Heart left ventricle (tissue), 16 donors: ENCODE measurements at regions not wholly inside any gene's neighbourhood (a gene's known extent, or its start where the extent isn't known, plus 50 kb on each side); places are given as distances from the start of the nearest gene placed in this dataset.

ENCODE experiments used
- ATAC-seq, 4 donors: fragments of 200-7000 bp; cut with Tn5 transposase; one replicate each; pipeline ENCODE4 v1.9.1; 2020 to 2022; ENCODE audit warnings: moderate library complexity in 4 of 4, mild to moderate bottlenecking in 3 of 4, moderate number of reproducible peaks in 1 of 4
- DNase-seq, 5 donors: peaks; one replicate each; pipeline ENCODE4 v3.0.0-alpha.2; 2020
- H3K27ac ChIP-seq, 12 donors: fragments of 200-600 bp; sonication (generic) in 4 of 12; one replicate each; pipeline versions ENCODE4 v1.5.0 to v1.8.0; 2016 to 2022; ENCODE audit warnings: mild to moderate bottlenecking in 2 of 12
- H3K27me3 ChIP-seq, 9 donors: fragments of 200-600 bp; sonication (generic) in 2 of 9; one replicate each; pipeline versions ENCODE4 v1.5.1 to v1.8.0; 2016 to 2022; ENCODE audit warnings: mild to moderate bottlenecking in 3 of 9
- H3K36me3 ChIP-seq, 9 donors: fragments of 200-600 bp; sonication (generic) in 2 of 9; one replicate each; pipeline versions ENCODE4 v1.5.0 to v1.8.0; 2018 to 2022; ENCODE audit warnings: mild to moderate bottlenecking in 2 of 9
- H3K4me1 ChIP-seq, 12 donors: fragments of 200-600 bp; sonication (generic) in 4 of 12; one replicate each; pipeline versions ENCODE4 v1.5.0 to v1.8.0; 2016 to 2022; ENCODE audit warnings: mild to moderate bottlenecking in 3 of 12
- H3K4me3 ChIP-seq, 12 donors: fragments of 200-600 bp; sonication (generic) in 4 of 12; one replicate each; pipeline versions ENCODE4 v1.5.0 to v1.8.0; 2017 to 2022; ENCODE audit warnings: mild to moderate bottlenecking in 9 of 12, moderate library complexity in 4 of 12
- H3K9me3 ChIP-seq, 12 donors: fragments of 200-600 bp; sonication (generic) in 4 of 12; one replicate each; pipeline versions ENCODE4 v1.5.0 to v1.8.0; 2016 to 2022; ENCODE audit warnings: mild to moderate bottlenecking in 1 of 12
- CTCF ChIP-seq, 12 donors: fragments of 200-600 bp; sonication (generic) in 4 of 12; IDR thresholded peaks; one replicate each; pipeline versions ENCODE4 v1.5.0 to v1.8.0; 2018 to 2022; ENCODE audit warnings: antibody characterized with exemption in 12 of 12, mild to moderate bottlenecking in 5 of 12
- POLR2A ChIP-seq, 2 donors: fragments of 450-650 bp; IDR thresholded peaks; one replicate each; pipeline ENCODE4 v1.6.1; 2017; ENCODE audit warnings: antibody characterized with exemption in 2 of 2, mild to moderate bottlenecking in 2 of 2, moderate library complexity in 2 of 2
- WGBS, 4 donors: extraction: QIAGEN DNeasy Blood & Tissue Kit in 2 of 4; methylation state at CpG; one replicate each; pipeline versions ENCODE4 v1.1.5 to v1.1.7; 2013 to 2018; 5-methylcytosine and 5-hydroxymethylcytosine counted together
- intact Hi-C, 10 donors: fragments of 100-400 bp; cut with DNase I; formaldehyde crosslinking; loops; one replicate each; pipeline versions ENCODE4 v1.11.1 to v1.14.2; 2022
- donor health status: ischemic (EF 13 %, LVEDD 7.1; RV severe dilation, severe dysfunction).
- donor health status: healthy with polysubstance abuse.
- donor health status: DM: no; HTN: yes; CAD: no.
- donor health status: DM: no; HTN: no; CAD: no.
- donor health status: ischemic (EF 25% LVEDD 6.9; RV normal size, moderate dysfunction).
- donor health status: ischemic (EF 25% LVEDD 5.7; RV mildly dilated, moderate dysfunction).
- donor health status: healthy.
- donor health status: DM: yes; HTN: yes; CAD: no.
- donor health status: ischemic (EF 35%, LVEDD 5.7; RV mildly dilated, moderate dysfunction).
- donor health status: nonischemic (EF 11% LVEDD 7.7; RV severe dilation, severe dysfunction).
- donor health status: DM: yes; HTN: yes; CAD: no.
- donor health status: PGD.
- donor health status: ischemic (EF 29% LVEDD 5.4; RV normal size, mild dysfunction).
- donor health status: nonischemic (EF 23%, LVEDD 6.1; RV moderate dilation, normal function).

- ATAC-seq (no peak), DNase-seq (no peak)
- no peak for TF ChIP-seq POLR2A (IDR thresholded peaks at IDR 0.05)
- TF ChIP-seq CTCF (IDR thresholded peaks at IDR 0.05) = no peak
- intact Hi-C loops = loop anchor here in 3 of 10 donors (5.0 to 10.0 kb wide), 3 partner anchors 123 to 205 kb away; no protein-coding TSS in a partner anchor
- 74 to 96% (median 94%) methylated on average over 5 of the region's 5 CpGs for WGBS, 4 donors
- no peaks in the 10 kb centered on the region for H3K36me3 ChIP-seq
- no peak overlapping the region for H3K4me3 ChIP-seq
- no peaks in the 10 kb centered on the region for H3K9me3 ChIP-seq
- H3K27ac ChIP-seq = peak overlapping the region in 3 of 12 donors; percentile 47 to 64 (median 58)
- peaks cover 10 to 30% (median 24%) of the 10 kb centered on the region in 12 donors for H3K4me1 ChIP-seq
- no peaks in the 10 kb centered on the region for H3K27me3 ChIP-seq
Observed at GRCh38 chr11:130529366-130529765, 80.9 kb downstream of the ADAMTS15 start.

GRCh38 chr11:130531061-130531460, 82.6 kb downstream of the ADAMTS15 start:
- ATAC-seq (no peak), DNase-seq (no peak)
- no peak overlapping the region for H3K27ac ChIP-seq
- no peaks in the 10 kb centered on the region for H3K27me3 ChIP-seq
- WGBS, 4 donors = 90 to 94% (median 93%) methylated on average over 2 of the region's 2 CpGs
- intact Hi-C loops = loop anchor here in 1 of 10 donors (5.0 kb wide), 1 partner anchor 41 kb away; no protein-coding TSS in a partner anchor
- no peak overlapping the region for H3K4me3 ChIP-seq
- H3K36me3 ChIP-seq = no peaks in the 10 kb centered on the region
- TF ChIP-seq POLR2A (IDR thresholded peaks at IDR 0.05) (no peak), CTCF (IDR thresholded peaks at IDR 0.05) (no peak)
- H3K4me1 ChIP-seq = peaks cover 10 to 29% (median 24%) of the 10 kb centered on the region in 12 donors
- H3K9me3 ChIP-seq = no peaks in the 10 kb centered on the region

- H3K4me1 ChIP-seq = peaks cover 4 to 17% (median 12%) of the 10 kb centered on the region in 12 donors
- TF ChIP-seq CTCF (IDR thresholded peaks at IDR 0.05) (no peak), POLR2A (IDR thresholded peaks at IDR 0.05) (no peak)
- WGBS, 4 donors = 82 to 87% (median 84%) methylated on average over 12 of the region's 12 CpGs
- H3K4me3 ChIP-seq = no peak overlapping the region
- no peak for DNase-seq
- intact Hi-C loops = loop anchor here in 1 of 10 donors (5.0 kb wide), 1 partner anchor 39 kb away; no protein-coding TSS in a partner anchor
- H3K27ac ChIP-seq = no peak overlapping the region
- H3K36me3 ChIP-seq = no peaks in the 10 kb centered on the region
- ATAC-seq = no peak
- H3K27me3 ChIP-seq = no peaks in the 10 kb centered on the region
- no peaks in the 10 kb centered on the region for H3K9me3 ChIP-seq
Observed at GRCh38 chr11:130533113-130533798, 84.8 kb downstream of the ADAMTS15 start.

GRCh38 chr11:130533871-130534270, 85.4 kb downstream of the ADAMTS15 start:
- peaks cover 0 to 10% (median 6%) of the 10 kb centered on the region in 12 donors for H3K4me1 ChIP-seq
- WGBS, 4 donors = 92 to 97% (median 95%) methylated on average over 5 of the region's 5 CpGs
- ATAC-seq (no peak), DNase-seq (no peak)
- H3K27ac ChIP-seq = no peak overlapping the region
- intact Hi-C loops = loop anchor here in 1 of 10 donors (5.0 kb wide), 1 partner anchor 38 kb away; no protein-coding TSS in a partner anchor
- no peaks in the 10 kb centered on the region for H3K36me3 ChIP-seq
- H3K4me3 ChIP-seq = no peak overlapping the region
- H3K27me3 ChIP-seq = no peaks in the 10 kb centered on the region
- no peaks in the 10 kb centered on the region for H3K9me3 ChIP-seq
- TF ChIP-seq POLR2A (IDR thresholded peaks at IDR 0.05) (no peak), CTCF (IDR thresholded peaks at IDR 0.05) (no peak)
